ENCODE measurements at regions not wholly inside any gene's neighbourhood (a gene's known extent, or its start where the extent isn't known, plus 50 kb on each side); places are given as distances from the start of the nearest gene placed in this dataset.

- DNase-seq: no peak
Observed at GRCh38 chr13:70473907-70474306, 365.7 kb upstream of the KLHL1 start.

- DNase-seq: no peak
Observed at GRCh38 chr13:70469077-70469476, 360.8 kb upstream of the KLHL1 start.

- DNase-seq: no peak
Observed at GRCh38 chr13:70457474-70457873, 349.2 kb upstream of the KLHL1 start.

- DNase-seq: no peak
Observed at GRCh38 chr13:70448820-70449219, 340.6 kb upstream of the KLHL1 start.

GRCh38 chr13:70432276-70432805 is 324.1 kb upstream of the KLHL1 start:
- no peak for DNase-seq

GRCh38 chr13:70430256-70430655 is 322.0 kb upstream of the KLHL1 start:
- DNase-seq: no peak

GRCh38 chr13:70424928-70425327 is 316.7 kb upstream of the KLHL1 start:
- no peak for DNase-seq

GRCh38 chr13:70424428-70424827 is 316.2 kb upstream of the KLHL1 start:
- DNase-seq: no peak

GRCh38 chr13:70415136-70415535 is 306.9 kb upstream of the KLHL1 start:
- no peak for DNase-seq

- no peak for DNase-seq
Observed at GRCh38 chr13:70408865-70409264, 300.6 kb upstream of the KLHL1 start.

- DNase-seq: no peak
Observed at GRCh38 chr13:70407486-70407885, 299.2 kb upstream of the KLHL1 start.

GRCh38 chr13:70405266-70405665 is 297.0 kb upstream of the KLHL1 start:
- no peak for DNase-seq

GRCh38 chr13:70394031-70394548 is 285.8 kb upstream of the KLHL1 start:
- DNase-seq: no peak

- no peak for DNase-seq
Observed at GRCh38 chr13:70391678-70392077, 283.4 kb upstream of the KLHL1 start.

- no peak for DNase-seq
Observed at GRCh38 chr13:70390968-70391367, 282.7 kb upstream of the KLHL1 start.

GRCh38 chr13:70390064-70390463 is 281.8 kb upstream of the KLHL1 start:
- no peak for DNase-seq

- no peak for DNase-seq
Observed at GRCh38 chr13:70388935-70389334, 280.7 kb upstream of the KLHL1 start.

GRCh38 chr13:70386919-70387318 is 278.7 kb upstream of the KLHL1 start:
- DNase-seq: no peak

- DNase-seq: no peak
Observed at GRCh38 chr13:70385852-70386251, 277.6 kb upstream of the KLHL1 start.

- DNase-seq: no peak
Observed at GRCh38 chr13:70384156-70384555, 275.9 kb upstream of the KLHL1 start.

GRCh38 chr13:70380809-70381208 is 272.6 kb upstream of the KLHL1 start:
- DNase-seq: no peak

- no peak for DNase-seq
Observed at GRCh38 chr13:70375718-70376117, 267.5 kb upstream of the KLHL1 start.

GRCh38 chr13:70370924-70371323 is 262.7 kb upstream of the KLHL1 start:
- no peak for DNase-seq

GRCh38 chr13:70366720-70367119 is 258.5 kb upstream of the KLHL1 start:
- no peak for DNase-seq

- peak; percentile 21 for DNase-seq
Observed at GRCh38 chr13:70363991-70364390, 255.7 kb upstream of the KLHL1 start.

All from right hindlimb (tissue), 1 donor.